GM21717 (cell line): ENCODE measurements at regions not wholly inside any gene's neighbourhood (a gene's known extent, or its start where the extent isn't known, plus 50 kb on each side); places are given as distances from the start of the nearest gene placed in this dataset.
A peak's percentile ranks its signal among the peaks of the same experiment; 100 is the strongest.
"Not testable (repeated sequence)": the region's sequence is repeated elsewhere in the genome, so short reads cannot be mapped to it uniquely, and the experiment has no call there.

Experiments used
- ATAC-seq: cut with Tn5 transposase; IDR thresholded peaks from one replicate; pipeline ENCODE4 v1.9.1; 2021; ENCODE audit warnings: mild to moderate bottlenecking, moderate library complexity; ENCODE audit not compliant: unreplicated experiment

- ATAC-seq = no peak
Measured at GRCh38 chr2:203629699-203630098, 76.7 kb upstream of the CD28 start.

- no peak for ATAC-seq
Measured at GRCh38 chr2:203631068-203631757, 75.2 kb upstream of the CD28 start.

GRCh38 chr2:203636588-203637470, 69.6 kb upstream of the CD28 start:
- no peak for ATAC-seq

- no peak for ATAC-seq
Measured at GRCh38 chr2:203637471-203638167, 68.8 kb upstream of the CD28 start.

- not testable (repeated sequence) for ATAC-seq
Measured at GRCh38 chr2:203641865-203642264, 64.6 kb upstream of the CD28 start.

GRCh38 chr2:203642841-203643240, 63.6 kb upstream of the CD28 start:
- not testable (repeated sequence) for ATAC-seq

GRCh38 chr2:203645831-203646230, 60.6 kb upstream of the CD28 start:
- no peak for ATAC-seq

GRCh38 chr2:203646266-203646864, 60.1 kb upstream of the CD28 start:
- no peak for ATAC-seq

- no peak for ATAC-seq
Measured at GRCh38 chr2:203646961-203647360, 59.5 kb upstream of the CD28 start.

GRCh38 chr2:203647579-203647978, 58.9 kb upstream of the CD28 start:
- ATAC-seq = no peak

GRCh38 chr2:203648273-203648672, 58.2 kb upstream of the CD28 start:
- ATAC-seq = no peak

- no peak for ATAC-seq
Measured at GRCh38 chr2:203649176-203649814, 57.1 kb upstream of the CD28 start.

GRCh38 chr2:203650860-203651613, 55.4 kb upstream of the CD28 start:
- no peak for ATAC-seq

GRCh38 chr2:203651621-203652020, 54.8 kb upstream of the CD28 start:
- ATAC-seq = no peak

GRCh38 chr2:203654826-203655225, 51.6 kb upstream of the CD28 start:
- ATAC-seq = no peak

GRCh38 chr2:203656522-203657287, 49.7 kb upstream of the CD28 start:
- ATAC-seq = peak; percentile 62
